GM19239 (cell line): ENCODE measurements at regions not wholly inside any gene's neighbourhood (a gene's known extent, or its start where the extent isn't known, plus 50 kb on each side); places are given as distances from the start of the nearest gene placed in this dataset.
"Not testable (repeated sequence)": the region's sequence is repeated elsewhere in the genome, so short reads cannot be mapped to it uniquely, and the experiment has no call there.

Source experiments
- DNase-seq: peaks from one replicate; pipeline ENCODE4 v3.0.0; 2011; ENCODE audit warnings: low spot score; ENCODE audit not compliant: insufficient read length
- FAIRE-seq: peaks from 2 replicates; lab custom pipeline; 2011; peaks lifted over from hg19 to GRCh38; lab: Jason Lieb, UNC

- DNase-seq = peak; percentile 1
- FAIRE-seq = no peak
Observed at GRCh38 chr3:88882121-88882520, 225.3 kb upstream of the EPHA3 start.

- not testable (repeated sequence) for FAIRE-seq, DNase-seq
Observed at GRCh38 chr3:88886624-88887023, 220.8 kb upstream of the EPHA3 start.

- no peak for DNase-seq
- no peak for FAIRE-seq
Observed at GRCh38 chr3:88896026-88896425, 211.4 kb upstream of the EPHA3 start.

GRCh38 chr3:88912294-88912877 lies 195.0 kb upstream of the EPHA3 start:
- no peak for DNase-seq

GRCh38 chr3:88918841-88919240 lies 188.6 kb upstream of the EPHA3 start:
- FAIRE-seq = no peak
- no peak for DNase-seq

More at GRCh38 chr3:88912294-88912877, 195.0 kb upstream of the EPHA3 start:
- no peak for FAIRE-seq

- no peak for FAIRE-seq
- no peak for DNase-seq
Observed at GRCh38 chr3:88921986-88922385, 185.4 kb upstream of the EPHA3 start.

- DNase-seq (no peak), FAIRE-seq (no peak)
Observed at GRCh38 chr3:88926221-88926620, 181.2 kb upstream of the EPHA3 start.

GRCh38 chr3:88930611-88931010 lies 176.8 kb upstream of the EPHA3 start:
- no peak for FAIRE-seq

GRCh38 chr3:88936831-88937230 lies 170.6 kb upstream of the EPHA3 start:
- FAIRE-seq (no peak), DNase-seq (no peak)

More at GRCh38 chr3:88930611-88931010, 176.8 kb upstream of the EPHA3 start:
- no peak for DNase-seq

- DNase-seq (no peak), FAIRE-seq (no peak)
Observed at GRCh38 chr3:88940296-88940695, 167.1 kb upstream of the EPHA3 start.

- FAIRE-seq (no peak), DNase-seq (no peak)
Observed at GRCh38 chr3:88947013-88947412, 160.4 kb upstream of the EPHA3 start.

- DNase-seq (no peak), FAIRE-seq (no peak)
Observed at GRCh38 chr3:88954853-88955252, 152.6 kb upstream of the EPHA3 start.

GRCh38 chr3:88955274-88955673 lies 152.1 kb upstream of the EPHA3 start:
- FAIRE-seq (no peak), DNase-seq (no peak)

- FAIRE-seq (no peak), DNase-seq (no peak)
Observed at GRCh38 chr3:88957711-88958439, 149.5 kb upstream of the EPHA3 start.

- DNase-seq = no peak
- no peak for FAIRE-seq
Observed at GRCh38 chr3:88960019-88960418, 147.4 kb upstream of the EPHA3 start.

- no peak for DNase-seq
- FAIRE-seq = no peak
Observed at GRCh38 chr3:88963003-88963402, 144.4 kb upstream of the EPHA3 start.

- DNase-seq (no peak), FAIRE-seq (no peak)
Observed at GRCh38 chr3:88979760-88980159, 127.7 kb upstream of the EPHA3 start.

GRCh38 chr3:88983458-88983857 lies 124.0 kb upstream of the EPHA3 start:
- DNase-seq = no peak
- no peak for FAIRE-seq

- FAIRE-seq = no peak
- DNase-seq = no peak
Observed at GRCh38 chr3:88984256-88984655, 123.2 kb upstream of the EPHA3 start.

GRCh38 chr3:88984832-88985231 lies 122.6 kb upstream of the EPHA3 start:
- DNase-seq (no peak), FAIRE-seq (no peak)

- FAIRE-seq = no peak
- DNase-seq = no peak
Observed at GRCh38 chr3:88985491-88985890, 121.9 kb upstream of the EPHA3 start.

- DNase-seq = no peak
- no peak for FAIRE-seq
Observed at GRCh38 chr3:88986834-88987233, 120.6 kb upstream of the EPHA3 start.
